Nephron progenitor cell (in vitro differentiated cells): ENCODE measurements at regions not wholly inside any gene's neighbourhood (a gene's known extent, or its start where the extent isn't known, plus 50 kb on each side); places are given as distances from the start of the nearest gene placed in this dataset.

Source experiments
- DNase-seq: peaks from one replicate; pipeline ENCODE4 v3.0.0; 2021
- H3K27ac Mint-ChIP-seq: 2 replicates; pipeline ENCODE4 v1.8.0; 2021; ENCODE audit warnings: mild to moderate bottlenecking, moderate library complexity, mixed read lengths
- H3K27me3 Mint-ChIP-seq: 2 replicates; pipeline ENCODE4 v1.8.0; 2021; ENCODE audit warnings: mild to moderate bottlenecking, low read depth, mixed read lengths; ENCODE audit not compliant: poor library complexity
- H3K36me3 Mint-ChIP-seq: 2 replicates; pipeline ENCODE4 v1.8.0; 2021; ENCODE audit warnings: low read depth, mixed read lengths
- H3K4me1 Mint-ChIP-seq: 2 replicates; pipeline ENCODE4 v1.8.0; 2021; ENCODE audit warnings: mixed read lengths
- H3K4me3 Mint-ChIP-seq: 2 replicates; pipeline ENCODE4 v1.8.0; 2021; ENCODE audit warnings: mild to moderate bottlenecking, moderate library complexity, mixed read lengths
- H3K9me3 Mint-ChIP-seq: 2 replicates; pipeline ENCODE4 v1.8.0; 2021; ENCODE audit warnings: mild to moderate bottlenecking, moderate library complexity, mixed read lengths
- TF ChIP-seq, protein P1 (sequence below): fragments of 200-600 bp; sonication (generic); IDR thresholded peaks from 2 replicates; pipeline ENCODE4 v1.5.0; 2021; ENCODE audit warnings: antibody characterized with exemption

GRCh38 chr5:174608631-174609097 is 115.7 kb upstream of the MSX2 start:
- Mint-ChIP-seq H3K9me3 (peaks cover 11% of the 10 kb centered on the region), H3K27ac (no peak overlapping the region), H3K36me3 (no peaks in the 10 kb centered on the region), H3K4me3 (no peak overlapping the region), H3K27me3 (peaks cover 4% of the 10 kb centered on the region), H3K4me1 (peaks cover 57% of the 10 kb centered on the region)
- DNase-seq, result peak; percentile 34
- TF ChIP-seq, protein P1, sequence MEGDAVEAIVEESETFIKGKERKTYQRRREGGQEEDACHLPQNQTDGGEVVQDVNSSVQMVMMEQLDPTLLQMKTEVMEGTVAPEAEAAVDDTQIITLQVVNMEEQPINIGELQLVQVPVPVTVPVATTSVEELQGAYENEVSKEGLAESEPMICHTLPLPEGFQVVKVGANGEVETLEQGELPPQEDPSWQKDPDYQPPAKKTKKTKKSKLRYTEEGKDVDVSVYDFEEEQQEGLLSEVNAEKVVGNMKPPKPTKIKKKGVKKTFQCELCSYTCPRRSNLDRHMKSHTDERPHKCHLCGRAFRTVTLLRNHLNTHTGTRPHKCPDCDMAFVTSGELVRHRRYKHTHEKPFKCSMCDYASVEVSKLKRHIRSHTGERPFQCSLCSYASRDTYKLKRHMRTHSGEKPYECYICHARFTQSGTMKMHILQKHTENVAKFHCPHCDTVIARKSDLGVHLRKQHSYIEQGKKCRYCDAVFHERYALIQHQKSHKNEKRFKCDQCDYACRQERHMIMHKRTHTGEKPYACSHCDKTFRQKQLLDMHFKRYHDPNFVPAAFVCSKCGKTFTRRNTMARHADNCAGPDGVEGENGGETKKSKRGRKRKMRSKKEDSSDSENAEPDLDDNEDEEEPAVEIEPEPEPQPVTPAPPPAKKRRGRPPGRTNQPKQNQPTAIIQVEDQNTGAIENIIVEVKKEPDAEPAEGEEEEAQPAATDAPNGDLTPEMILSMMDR, result no peak

- H3K27ac Mint-ChIP-seq, result no peak overlapping the region
- H3K27me3 Mint-ChIP-seq, result peaks cover 4% of the 10 kb centered on the region
- peak; percentile 12 for DNase-seq
- H3K4me3 Mint-ChIP-seq, result no peak overlapping the region
- peaks cover 8% of the 10 kb centered on the region for H3K9me3 Mint-ChIP-seq
- TF ChIP-seq, protein P1, result no peak
- no peaks in the 10 kb centered on the region for H3K36me3 Mint-ChIP-seq
- H3K4me1 Mint-ChIP-seq, result peaks cover 57% of the 10 kb centered on the region
These were observed 115.3 kb upstream of the MSX2 start for GRCh38 chr5:174609116-174609515.

- Mint-ChIP-seq H3K4me3 (no peak overlapping the region), H3K36me3 (no peaks in the 10 kb centered on the region), H3K9me3 (peaks cover 13% of the 10 kb centered on the region), H3K4me1 (peaks cover 54% of the 10 kb centered on the region), H3K27ac (no peak overlapping the region), H3K27me3 (peaks cover 4% of the 10 kb centered on the region)
- TF ChIP-seq, protein P1, result no peak
- DNase-seq, result no peak
These were observed 113.4 kb upstream of the MSX2 start for GRCh38 chr5:174610968-174611367.

DNA sequence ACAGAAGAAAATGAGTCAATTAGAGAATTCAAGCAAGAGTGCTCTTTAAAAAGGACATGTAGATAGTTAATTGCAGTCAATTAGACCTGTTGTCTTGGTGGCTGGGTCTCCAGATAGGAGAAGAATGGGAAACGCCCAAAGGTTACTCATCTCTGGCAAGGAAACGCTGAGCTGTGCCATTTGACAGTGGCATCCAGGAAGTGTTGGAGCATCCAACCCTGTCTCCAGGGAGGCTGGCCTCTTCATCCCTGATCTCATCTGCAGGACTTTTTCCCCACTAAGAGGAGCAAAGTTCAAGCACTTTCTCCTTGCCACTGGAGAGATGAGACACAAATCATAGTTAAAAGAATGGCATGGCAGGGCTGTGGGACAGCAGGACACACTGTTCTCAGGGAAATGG is 111.7 kb upstream of the MSX2 start:
- no peaks in the 10 kb centered on the region for H3K36me3 Mint-ChIP-seq
- H3K27me3 Mint-ChIP-seq, result no peaks in the 10 kb centered on the region
- no peak overlapping the region for H3K27ac Mint-ChIP-seq
- peaks cover 13% of the 10 kb centered on the region for H3K9me3 Mint-ChIP-seq
- TF ChIP-seq, protein P1, result no peak
- no peak overlapping the region for H3K4me3 Mint-ChIP-seq
- H3K4me1 Mint-ChIP-seq, result peaks cover 53% of the 10 kb centered on the region
- DNase-seq, result no peak

DNA sequence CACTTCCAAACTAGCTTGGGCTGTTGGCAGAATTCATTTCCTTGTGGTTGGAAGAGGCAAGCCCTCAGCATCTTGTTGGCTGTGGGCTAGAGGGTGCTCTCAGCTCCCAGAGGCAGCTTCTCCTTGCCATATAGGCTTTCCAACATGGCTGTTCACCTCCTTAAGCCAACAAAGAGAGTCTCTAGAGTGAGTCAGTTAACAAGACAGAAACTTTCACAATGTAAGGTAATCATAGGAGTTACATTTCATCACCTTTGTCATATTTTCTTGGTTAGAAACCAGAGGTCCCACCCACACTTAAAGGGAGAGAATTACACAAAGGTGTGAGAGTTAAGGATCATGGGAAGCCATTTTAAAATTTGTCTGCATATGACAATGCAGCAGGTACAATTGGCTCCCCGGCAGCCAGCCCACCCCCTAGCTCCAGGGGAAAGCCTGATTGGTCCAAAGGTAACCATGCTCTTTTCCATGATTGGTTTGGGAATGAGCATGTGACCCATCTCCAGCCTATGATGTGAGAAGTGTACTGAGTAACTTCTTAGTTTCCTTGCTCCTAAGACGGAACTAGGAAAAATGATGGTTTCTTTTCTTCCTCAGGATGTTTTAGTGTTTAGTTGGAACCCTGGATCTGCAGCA is 109.8 kb upstream of the MSX2 start:
- Mint-ChIP-seq H3K27ac (no peak overlapping the region), H3K27me3 (peaks cover 5% of the 10 kb centered on the region), H3K4me3 (no peak overlapping the region), H3K4me1 (peaks cover 61% of the 10 kb centered on the region), H3K9me3 (peaks cover 13% of the 10 kb centered on the region), H3K36me3 (no peaks in the 10 kb centered on the region)
- DNase-seq, result no peak
- TF ChIP-seq, protein P1, result no peak

DNA sequence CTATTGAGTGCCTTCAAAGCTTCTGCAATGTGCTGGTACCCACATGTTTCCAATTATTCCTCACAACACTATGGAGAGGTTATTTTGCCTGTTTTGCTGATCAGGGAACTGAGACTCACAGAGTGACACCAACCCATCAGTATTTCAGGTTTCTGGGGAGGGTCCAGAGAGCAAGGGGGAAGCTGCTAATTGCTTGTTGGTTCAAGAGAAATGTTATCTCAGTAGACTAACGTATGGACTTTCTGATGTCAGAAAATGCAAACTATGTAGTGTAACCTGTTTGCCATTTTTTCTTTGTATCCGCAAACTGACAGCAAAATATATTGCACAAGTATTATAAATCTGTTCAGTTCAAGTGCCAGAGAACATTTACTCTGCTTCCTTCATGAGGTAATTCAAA is 108.3 kb upstream of the MSX2 start:
- Mint-ChIP-seq H3K4me1 (peaks cover 70% of the 10 kb centered on the region), H3K4me3 (no peak overlapping the region), H3K36me3 (no peaks in the 10 kb centered on the region), H3K27me3 (peaks cover 11% of the 10 kb centered on the region), H3K27ac (no peak overlapping the region), H3K9me3 (peaks cover 13% of the 10 kb centered on the region)
- no peak for DNase-seq
- TF ChIP-seq, protein P1, result no peak
